ENCODE measurements at regions not wholly inside any gene's neighbourhood (a gene's known extent, or its start where the extent isn't known, plus 50 kb on each side); places are given as distances from the start of the nearest gene placed in this dataset.

DNA sequence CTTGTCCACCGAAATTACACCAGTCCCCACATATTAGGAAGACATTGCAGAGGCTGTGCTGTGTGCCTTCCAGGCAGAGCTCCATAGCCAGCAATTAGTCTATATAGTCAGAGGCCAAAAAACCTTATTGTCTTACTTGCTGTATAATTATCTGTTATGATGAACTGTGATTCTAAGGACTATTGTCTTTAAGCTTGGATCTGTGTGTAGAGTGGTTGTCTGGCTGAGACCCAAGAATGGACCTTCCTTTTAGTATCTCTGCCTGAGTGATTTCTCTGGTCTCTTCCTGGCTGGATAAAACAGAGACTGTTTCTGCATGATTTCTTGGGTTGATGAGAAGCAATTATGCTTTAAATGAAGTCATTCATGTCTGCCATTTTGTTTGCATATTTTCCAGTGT lies 465.3 kb downstream of the PRKD1 start:
- Histone ChIP-seq H4K20me1 (ENCODE audit: insufficient read depth, low read length) (no peaks in the 10 kb centered on the region), H4K8ac (ENCODE audit: low read depth in 2 of 2, low read length in 2 of 2) (no peak overlapping the region), H2BK120ac (ENCODE audit: low read depth, low read length) (no peak overlapping the region), H3K9me1 (ENCODE audit: insufficient read depth, low read length) (no peaks in the 10 kb centered on the region), H3K9ac (ENCODE audit: low read depth, low read length) (no peak overlapping the region), H2AK9ac (replicated peaks; ENCODE audit: low read depth, low read length, poor library complexity) (no peak overlapping the region), H3K4me1 (ENCODE audit: control insufficient read depth, insufficient read depth, low read length) (peaks cover 3% of the 10 kb centered on the region; the same call in 1 of the 2 replicates), H3K36me3 (ENCODE audit: control insufficient read depth, insufficient read depth, low read length) (no peaks in the 10 kb centered on the region), H3K56ac (ENCODE audit: extremely low read depth, insufficient read depth, low read length) (no peak overlapping the region), H3K4ac (ENCODE audit: low read depth, low read length) (no peak overlapping the region), H3K79me1 (ENCODE audit: low read depth in 1 of 2, low read length in 2 of 2) (no peaks in the 10 kb centered on the region), H3K9me3 (ENCODE audit: control insufficient read depth, insufficient read depth, low read length) (no peaks in the 10 kb centered on the region), H2BK5ac (ENCODE audit: low read depth, low read length, poor library complexity, severe bottlenecking) (no peak overlapping the region), H2BK20ac (ENCODE audit: low read depth, low read length) (no peak overlapping the region), H3K27ac (ENCODE audit: insufficient read depth, low read length) (no peak overlapping the region), H3K27me3 (ENCODE audit: control insufficient read depth, insufficient read depth, low read length) (no peaks in the 10 kb centered on the region), H2BK15ac (ENCODE audit: low read depth, low read length) (no peak overlapping the region), H4K5ac (ENCODE audit: low read depth, low read length) (no peak overlapping the region), H2AFZ (replicated peaks; ENCODE audit: low read length, poor library complexity) (no peak overlapping the region), H2AK5ac (ENCODE audit: low read depth, low read length) (no peak overlapping the region), H3K4me3 (ENCODE audit: insufficient read depth, low read depth, low read length) (no peak overlapping the region), H3K14ac (replicated peaks; ENCODE audit: low read depth, low read length) (no peak overlapping the region), H3K23ac (ENCODE audit: low read depth, low read length) (no peak overlapping the region), H3K18ac (ENCODE audit: low read depth, low read length) (no peak overlapping the region), H4K91ac (ENCODE audit: insufficient read depth, low read depth, low read length) (no peak overlapping the region), H3K4me2 (ENCODE audit: low read depth, low read length) (no peak overlapping the region)
- no peak for TF ChIP-seq POLR2A (IDR thresholded peaks at IDR 0.05; ENCODE audit: low read depth, low read length)
- TF ChIP-seq NFE2L2 (IDR thresholded peaks at IDR 0.05; ENCODE audit: low read depth, low read length): no peak
- no peak for TF ChIP-seq RAD21 (IDR thresholded peaks at IDR 0.05; ENCODE audit: low read length)
- TF ChIP-seq CHD1 (IDR thresholded peaks at IDR 0.05; ENCODE audit: low read depth, low read length): no peak
- no peak for TF ChIP-seq CEBPB (IDR thresholded peaks at IDR 0.05; ENCODE audit: low read depth, low read length)
- no peak for TF ChIP-seq MXI1 (IDR thresholded peaks at IDR 0.05; ENCODE audit: borderline replicate concordance, low read depth, low read length)
- no peak for TF ChIP-seq MAZ (IDR thresholded peaks at IDR 0.05; ENCODE audit: borderline replicate concordance, low read depth, low read length)
- no peak for TF ChIP-seq FOS (IDR thresholded peaks at IDR 0.05; ENCODE audit: low read depth, low read length)
- no peak for TF ChIP-seq BHLHE40 (IDR thresholded peaks at IDR 0.05; ENCODE audit: low read depth, low read length)
- TF ChIP-seq MAFK (IDR thresholded peaks at IDR 0.05; ENCODE audit: low read depth, low read length): no peak
- TF ChIP-seq RFX5 (IDR thresholded peaks at IDR 0.05; ENCODE audit: low read depth, low read length): no peak
- TF ChIP-seq, protein P1, sequence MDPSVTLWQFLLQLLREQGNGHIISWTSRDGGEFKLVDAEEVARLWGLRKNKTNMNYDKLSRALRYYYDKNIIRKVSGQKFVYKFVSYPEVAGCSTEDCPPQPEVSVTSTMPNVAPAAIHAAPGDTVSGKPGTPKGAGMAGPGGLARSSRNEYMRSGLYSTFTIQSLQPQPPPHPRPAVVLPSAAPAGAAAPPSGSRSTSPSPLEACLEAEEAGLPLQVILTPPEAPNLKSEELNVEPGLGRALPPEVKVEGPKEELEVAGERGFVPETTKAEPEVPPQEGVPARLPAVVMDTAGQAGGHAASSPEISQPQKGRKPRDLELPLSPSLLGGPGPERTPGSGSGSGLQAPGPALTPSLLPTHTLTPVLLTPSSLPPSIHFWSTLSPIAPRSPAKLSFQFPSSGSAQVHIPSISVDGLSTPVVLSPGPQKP (IDR thresholded peaks at IDR 0.05; ENCODE audit: borderline replicate concordance, low read depth, low read length): no peak
- no peak for TF ChIP-seq SMC3 (IDR thresholded peaks at IDR 0.05; ENCODE audit: low read depth, low read length)
- TF ChIP-seq, protein P2, sequence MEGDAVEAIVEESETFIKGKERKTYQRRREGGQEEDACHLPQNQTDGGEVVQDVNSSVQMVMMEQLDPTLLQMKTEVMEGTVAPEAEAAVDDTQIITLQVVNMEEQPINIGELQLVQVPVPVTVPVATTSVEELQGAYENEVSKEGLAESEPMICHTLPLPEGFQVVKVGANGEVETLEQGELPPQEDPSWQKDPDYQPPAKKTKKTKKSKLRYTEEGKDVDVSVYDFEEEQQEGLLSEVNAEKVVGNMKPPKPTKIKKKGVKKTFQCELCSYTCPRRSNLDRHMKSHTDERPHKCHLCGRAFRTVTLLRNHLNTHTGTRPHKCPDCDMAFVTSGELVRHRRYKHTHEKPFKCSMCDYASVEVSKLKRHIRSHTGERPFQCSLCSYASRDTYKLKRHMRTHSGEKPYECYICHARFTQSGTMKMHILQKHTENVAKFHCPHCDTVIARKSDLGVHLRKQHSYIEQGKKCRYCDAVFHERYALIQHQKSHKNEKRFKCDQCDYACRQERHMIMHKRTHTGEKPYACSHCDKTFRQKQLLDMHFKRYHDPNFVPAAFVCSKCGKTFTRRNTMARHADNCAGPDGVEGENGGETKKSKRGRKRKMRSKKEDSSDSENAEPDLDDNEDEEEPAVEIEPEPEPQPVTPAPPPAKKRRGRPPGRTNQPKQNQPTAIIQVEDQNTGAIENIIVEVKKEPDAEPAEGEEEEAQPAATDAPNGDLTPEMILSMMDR (conservative IDR thresholded peaks at IDR 0.05; ENCODE audit: low read depth, low read length): no peak
- POLR2A ChIA-PET (ENCODE audit: unreplicated experiment): no interaction called here
- in situ Hi-C loops (cut with MboI; ENCODE audit: low sequenced_read_pairs) (no loop called here), dilution Hi-C loops (cut with HindIII; ENCODE audit: low sequenced_read_pairs, unreplicated experiment) (no loop called here), intact Hi-C loops (cut with micrococcal nuclease) (loop anchor here (5.0 kb wide), 1 partner anchor 245 kb away; no protein-coding TSS in a partner anchor)
- BruUV-seq (replicated peaks): no TSS peak
- ATAC-seq (ENCODE audit: low read depth) (no peak), DNase-seq (no peak)
- CTCF ChIA-PET: no interaction called here
- no CpG with 5 or more reads among the region's 1 CpG for WGBS, 2 experiments (ENCODE audit: extremely low coverage in 2 of 2, insufficient read length in 1 of 2)

Measured in IMR-90 (cell line).